SH-SY5Y (cell line): ENCODE measurements at regions not wholly inside any gene's neighbourhood (a gene's known extent, or its start where the extent isn't known, plus 50 kb on each side); places are given as distances from the start of the nearest gene placed in this dataset.

Experiments used
- GATA2 ChIP-seq: IDR thresholded peaks from 2 replicates; pipeline ENCODE4 v1.6.1; 2011; ENCODE audit warnings: mild to moderate bottlenecking, low read depth, low read length
- GATA3 ChIP-seq: IDR thresholded peaks from 2 replicates; pipeline ENCODE4 v1.6.1; 2011; ENCODE audit warnings: low read depth, mild to moderate bottlenecking, low read length, moderate library complexity

- no peak for TF ChIP-seq GATA3
- no peak for TF ChIP-seq GATA2
These were observed 285.6 kb downstream of the GRIN2B start for GRCh38 chr12:13695781-13696180.

GRCh38 chr12:13692332-13692731 is 289.1 kb downstream of the GRIN2B start:
- TF ChIP-seq GATA3 = no peak
- TF ChIP-seq GATA2 = no peak

GRCh38 chr12:13691598-13691997 is 289.8 kb downstream of the GRIN2B start:
- TF ChIP-seq GATA3 (no peak), GATA2 (no peak)

GRCh38 chr12:13687633-13688032 is 293.8 kb downstream of the GRIN2B start:
- TF ChIP-seq GATA2 (no peak), GATA3 (no peak)

GRCh38 chr12:13686260-13686659 is 295.1 kb downstream of the GRIN2B start:
- TF ChIP-seq GATA2 (no peak), GATA3 (no peak)

- TF ChIP-seq GATA3 = no peak
- no peak for TF ChIP-seq GATA2
These were observed 300.5 kb downstream of the GRIN2B start for GRCh38 chr12:13680916-13681315.

GRCh38 chr12:13676880-13677279 is 304.5 kb downstream of the GRIN2B start:
- TF ChIP-seq GATA3 = no peak
- no peak for TF ChIP-seq GATA2

GRCh38 chr12:13670285-13670866 is 311.0 kb downstream of the GRIN2B start:
- TF ChIP-seq GATA2 (no peak), GATA3 (no peak)

- TF ChIP-seq GATA3 (no peak), GATA2 (no peak)
These were observed 312.5 kb downstream of the GRIN2B start for GRCh38 chr12:13668880-13669279.

- TF ChIP-seq GATA3 (no peak), GATA2 (no peak)
These were observed 314.6 kb downstream of the GRIN2B start for GRCh38 chr12:13666806-13667205.

GRCh38 chr12:13661005-13661887 is 320.2 kb downstream of the GRIN2B start:
- TF ChIP-seq GATA3 (no peak), GATA2 (no peak)

GRCh38 chr12:13654456-13654855 is 326.9 kb downstream of the GRIN2B start:
- TF ChIP-seq GATA3 (no peak), GATA2 (no peak)

GRCh38 chr12:13652105-13652504 is 329.3 kb downstream of the GRIN2B start:
- no peak for TF ChIP-seq GATA2
- no peak for TF ChIP-seq GATA3

- TF ChIP-seq GATA3 (no peak), GATA2 (no peak)
These were observed 345.7 kb downstream of the GRIN2B start for GRCh38 chr12:13635709-13636108.

- no peak for TF ChIP-seq GATA3
- TF ChIP-seq GATA2 = no peak
These were observed 349.5 kb downstream of the GRIN2B start for GRCh38 chr12:13631873-13632272.

GRCh38 chr12:13630354-13630753 is 351.0 kb downstream of the GRIN2B start:
- no peak for TF ChIP-seq GATA2
- no peak for TF ChIP-seq GATA3
